ENCODE measurements at regions not wholly inside any gene's neighbourhood (a gene's known extent, or its start where the extent isn't known, plus 50 kb on each side); places are given as distances from the start of the nearest gene placed in this dataset.

DNA sequence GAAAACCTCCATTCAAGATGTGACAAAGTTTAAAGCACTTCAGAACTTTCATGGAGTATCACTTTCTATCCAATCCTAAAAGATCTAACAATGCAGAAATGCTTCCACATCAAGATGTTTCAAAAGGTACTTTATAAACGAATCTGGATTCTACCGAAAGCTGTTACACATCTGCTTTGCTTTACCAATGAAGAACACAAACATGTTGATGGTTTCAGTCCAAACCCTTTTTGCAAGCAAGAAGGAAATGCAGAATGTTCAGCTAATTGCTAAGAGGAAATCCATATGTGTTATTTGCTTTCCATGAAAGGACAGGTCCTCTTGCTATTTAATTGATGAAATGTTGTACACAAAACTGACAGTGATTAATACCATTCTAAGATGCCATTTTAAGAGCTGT is 419.6 kb downstream of the EFNA5 start:
- Histone ChIP-seq H4K20me1 (ENCODE audit: insufficient read depth) (no peaks in the 10 kb centered on the region), H3K4me3 (replicated peaks in 1 of 2; ENCODE audit: low read depth in 1 of 2, low read length in 2 of 2) (no peak overlapping the region), H3K9me3 (ENCODE audit: control insufficient read depth in 1 of 2, insufficient read depth in 1 of 2, low read depth in 1 of 2, low read length in 2 of 2) (no peaks in the 10 kb centered on the region), H3K4me1 (ENCODE audit: control insufficient read depth in 1 of 2, insufficient read depth in 2 of 2, low read length in 2 of 2) (no peaks in the 10 kb centered on the region), H3K9ac (ENCODE audit: low read length) (no peak overlapping the region), H3K27ac (ENCODE audit: low read depth, low read length) (no peak overlapping the region), H3K36me3 (ENCODE audit: control insufficient read depth in 1 of 2, insufficient read depth in 2 of 2, low read length in 2 of 2) (no peaks in the 10 kb centered on the region), H3K4me2 (ENCODE audit: low read length) (no peak overlapping the region), H2AFZ (ENCODE audit: low read depth, low read length, poor library complexity, severe bottlenecking) (no peak overlapping the region), H3K27me3 (ENCODE audit: insufficient read depth, low read length) (no peaks in the 10 kb centered on the region), H3K9me2 (ENCODE audit: insufficient read depth) (no peaks in the 10 kb centered on the region), H3K79me2 (ENCODE audit: insufficient read depth, low read length) (no peaks in the 10 kb centered on the region)
- ChIA-PET CTCF (interaction anchor here (1.1 kb wide), 1 partner anchor 17 kb away, joined by 3 read pairs; no protein-coding TSS in a partner anchor), POLR2A (no interaction called here), RAD21 (ENCODE audit: low non-redundant PET in 1 of 2, low total read pairs in 2 of 2, uncharacterized antibody in 2 of 2, unreplicated experiment in 2 of 2) (no interaction called here)
- BruUV-seq (replicated peaks) = no TSS peak
- ATAC-seq (no peak), DNase-seq (ENCODE audit: low read depth, low spot score) (no peak)
- TF ChIP-seq SP1 (IDR thresholded peaks at IDR 0.05; ENCODE audit: low read depth) = no peak
- intact Hi-C loops (cut with micrococcal nuclease) = no loop called here

DNA sequence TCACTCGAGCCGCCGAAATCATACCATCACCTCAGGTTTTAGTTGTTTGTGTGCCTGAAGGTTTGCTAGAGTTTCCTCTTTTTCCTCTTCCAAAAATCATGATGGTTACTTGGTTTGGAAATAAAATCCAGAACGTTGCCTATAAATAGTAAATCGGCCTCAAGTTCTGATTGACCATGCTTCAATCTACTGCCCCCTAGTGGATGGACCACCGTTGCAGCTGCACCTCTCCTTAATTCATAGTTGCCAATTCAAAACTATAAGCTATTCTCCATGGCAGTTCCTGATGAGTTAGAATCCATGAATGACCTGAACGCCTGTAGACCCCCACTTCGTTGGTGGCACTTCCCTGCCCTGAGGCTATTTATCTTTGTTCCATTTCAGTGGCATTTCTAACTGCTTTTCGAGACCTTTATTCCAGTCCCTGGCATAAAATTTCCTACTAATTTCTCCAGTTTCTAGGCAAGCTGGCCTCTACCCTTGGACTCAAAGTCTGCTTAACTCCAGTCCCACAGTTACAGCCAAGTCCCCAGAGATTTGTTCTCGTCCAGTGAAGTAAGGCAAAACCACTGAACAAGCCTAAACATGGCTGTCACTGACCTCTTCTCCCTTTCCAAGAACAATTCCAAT is 422.6 kb downstream of the EFNA5 start:
- Histone ChIP-seq H3K9ac (ENCODE audit: low read length) (no peak overlapping the region), H3K4me3 (replicated peaks in 1 of 2; ENCODE audit: low read depth in 1 of 2, low read length in 2 of 2) (no peak overlapping the region), H3K27me3 (ENCODE audit: insufficient read depth, low read length) (no peaks in the 10 kb centered on the region), H3K36me3 (ENCODE audit: control insufficient read depth in 1 of 2, insufficient read depth in 2 of 2, low read length in 2 of 2) (no peaks in the 10 kb centered on the region), H3K9me3 (ENCODE audit: control insufficient read depth in 1 of 2, insufficient read depth in 1 of 2, low read depth in 1 of 2, low read length in 2 of 2) (no peaks in the 10 kb centered on the region), H4K20me1 (ENCODE audit: insufficient read depth) (no peaks in the 10 kb centered on the region), H3K79me2 (ENCODE audit: insufficient read depth, low read length) (no peaks in the 10 kb centered on the region), H2AFZ (ENCODE audit: low read depth, low read length, poor library complexity, severe bottlenecking) (peak overlapping the region; percentile 66), H3K4me2 (ENCODE audit: low read length) (no peak overlapping the region), H3K9me2 (ENCODE audit: insufficient read depth) (no peaks in the 10 kb centered on the region), H3K27ac (ENCODE audit: low read depth, low read length) (no peak overlapping the region), H3K4me1 (ENCODE audit: control insufficient read depth in 1 of 2, insufficient read depth in 2 of 2, low read length in 2 of 2) (no peaks in the 10 kb centered on the region)
- POLR2A ChIA-PET = no interaction called here
- RAD21 ChIA-PET (ENCODE audit: low non-redundant PET in 1 of 2, low total read pairs in 2 of 2, uncharacterized antibody in 2 of 2, unreplicated experiment in 2 of 2) = interaction anchor here in 1 of 2 experiments (0.6 kb wide), 1 partner anchor 403 kb away, joined by 3 read pairs; no protein-coding TSS in a partner anchor
- intact Hi-C loops (cut with micrococcal nuclease) = loop anchor here (10.0 kb wide), 1 partner anchor 427 kb away; the partner anchor contains the start of gene EFNA5
- ATAC-seq = peak; percentile 73
- no TSS peak for BruUV-seq (replicated peaks)
- peak; percentile 53 for DNase-seq (ENCODE audit: low read depth, low spot score)
- CTCF ChIA-PET = interaction anchor here (0.6 to 2.2 kb wide), 17 partner anchors 10 to 979 kb away, joined by 3 to 14 read pairs (median 3); partner anchors contain the start of gene EFNA5
- TF ChIP-seq TCF7L2 (IDR thresholded peaks at IDR 0.05; ENCODE audit: borderline replicate concordance, extremely low read depth, insufficient read depth, insufficient read length) = no peak
- TF ChIP-seq EZH2phosphoT487 (IDR thresholded peaks at IDR 0.05; ENCODE audit: borderline replicate concordance) = no peak
- TF ChIP-seq ELF1 (IDR thresholded peaks at IDR 0.05; ENCODE audit: borderline replicate concordance, low read depth) = no peak
- TF ChIP-seq SIN3A (IDR thresholded peaks at IDR 0.05; ENCODE audit: low read depth) = no peak
- TF ChIP-seq, protein P1, sequence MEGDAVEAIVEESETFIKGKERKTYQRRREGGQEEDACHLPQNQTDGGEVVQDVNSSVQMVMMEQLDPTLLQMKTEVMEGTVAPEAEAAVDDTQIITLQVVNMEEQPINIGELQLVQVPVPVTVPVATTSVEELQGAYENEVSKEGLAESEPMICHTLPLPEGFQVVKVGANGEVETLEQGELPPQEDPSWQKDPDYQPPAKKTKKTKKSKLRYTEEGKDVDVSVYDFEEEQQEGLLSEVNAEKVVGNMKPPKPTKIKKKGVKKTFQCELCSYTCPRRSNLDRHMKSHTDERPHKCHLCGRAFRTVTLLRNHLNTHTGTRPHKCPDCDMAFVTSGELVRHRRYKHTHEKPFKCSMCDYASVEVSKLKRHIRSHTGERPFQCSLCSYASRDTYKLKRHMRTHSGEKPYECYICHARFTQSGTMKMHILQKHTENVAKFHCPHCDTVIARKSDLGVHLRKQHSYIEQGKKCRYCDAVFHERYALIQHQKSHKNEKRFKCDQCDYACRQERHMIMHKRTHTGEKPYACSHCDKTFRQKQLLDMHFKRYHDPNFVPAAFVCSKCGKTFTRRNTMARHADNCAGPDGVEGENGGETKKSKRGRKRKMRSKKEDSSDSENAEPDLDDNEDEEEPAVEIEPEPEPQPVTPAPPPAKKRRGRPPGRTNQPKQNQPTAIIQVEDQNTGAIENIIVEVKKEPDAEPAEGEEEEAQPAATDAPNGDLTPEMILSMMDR (IDR thresholded peaks at IDR 0.05 in 2 of 3, conservative IDR thresholded peaks at IDR 0.05 in 1 of 3; ENCODE audit: borderline replicate concordance in 1 of 3, insufficient read depth in 1 of 3, low read depth in 2 of 3, low read length in 2 of 3) = peak; percentile 41 to 97 (median 81); a peak in 5 of 6 replicates
- no peak for TF ChIP-seq SRF (IDR thresholded peaks at IDR 0.05; ENCODE audit: low read depth)
- TF ChIP-seq, protein P2, sequence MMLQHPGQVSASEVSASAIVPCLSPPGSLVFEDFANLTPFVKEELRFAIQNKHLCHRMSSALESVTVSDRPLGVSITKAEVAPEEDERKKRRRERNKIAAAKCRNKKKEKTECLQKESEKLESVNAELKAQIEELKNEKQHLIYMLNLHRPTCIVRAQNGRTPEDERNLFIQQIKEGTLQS (IDR thresholded peaks at IDR 0.05) = no peak
- no peak for TF ChIP-seq POLR2AphosphoS5 (IDR thresholded peaks at IDR 0.05; ENCODE audit: low read depth, low read length)
- TF ChIP-seq FOSL1 (IDR thresholded peaks at IDR 0.05; ENCODE audit: low read depth) = no peak
- TF ChIP-seq, protein P3, sequence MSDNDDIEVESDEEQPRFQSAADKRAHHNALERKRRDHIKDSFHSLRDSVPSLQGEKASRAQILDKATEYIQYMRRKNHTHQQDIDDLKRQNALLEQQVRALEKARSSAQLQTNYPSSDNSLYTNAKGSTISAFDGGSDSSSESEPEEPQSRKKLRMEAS (IDR thresholded peaks at IDR 0.05) = 0 out of 2 replicates have a peak, but pooled peaks have one; percentile 24
- TF ChIP-seq, protein P4, sequence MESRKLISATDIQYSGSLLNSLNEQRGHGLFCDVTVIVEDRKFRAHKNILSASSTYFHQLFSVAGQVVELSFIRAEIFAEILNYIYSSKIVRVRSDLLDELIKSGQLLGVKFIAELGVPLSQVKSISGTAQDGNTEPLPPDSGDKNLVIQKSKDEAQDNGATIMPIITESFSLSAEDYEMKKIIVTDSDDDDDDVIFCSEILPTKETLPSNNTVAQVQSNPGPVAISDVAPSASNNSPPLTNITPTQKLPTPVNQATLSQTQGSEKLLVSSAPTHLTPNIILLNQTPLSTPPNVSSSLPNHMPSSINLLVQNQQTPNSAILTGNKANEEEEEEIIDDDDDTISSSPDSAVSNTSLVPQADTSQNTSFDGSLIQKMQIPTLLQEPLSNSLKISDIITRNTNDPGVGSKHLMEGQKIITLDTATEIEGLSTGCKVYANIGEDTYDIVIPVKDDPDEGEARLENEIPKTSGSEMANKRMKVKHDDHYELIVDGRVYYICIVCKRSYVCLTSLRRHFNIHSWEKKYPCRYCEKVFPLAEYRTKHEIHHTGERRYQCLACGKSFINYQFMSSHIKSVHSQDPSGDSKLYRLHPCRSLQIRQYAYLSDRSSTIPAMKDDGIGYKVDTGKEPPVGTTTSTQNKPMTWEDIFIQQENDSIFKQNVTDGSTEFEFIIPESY (IDR thresholded peaks at IDR 0.05; ENCODE audit: extremely low read depth, insufficient replicate concordance, low read length) = no peak
- no peak for TF ChIP-seq JUND (IDR thresholded peaks at IDR 0.05)
- peak; percentile 8 for TF ChIP-seq YY1 (IDR thresholded peaks at IDR 0.05; ENCODE audit: extremely low read depth, insufficient replicate concordance, low read depth, low read length)
- TF ChIP-seq SP1 (IDR thresholded peaks at IDR 0.05; ENCODE audit: low read depth) = no peak
- 0 out of 2 replicates have a peak, but pooled peaks have one; percentile 32 for TF ChIP-seq CBX3 (IDR thresholded peaks at IDR 0.05; ENCODE audit: low read depth)

Measured in HCT116 (cell line).